ENCODE measurements at regions not wholly inside any gene's neighbourhood (a gene's known extent, or its start where the extent isn't known, plus 50 kb on each side); places are given as distances from the start of the nearest gene placed in this dataset.
"Not testable (repeated sequence)": the region's sequence is repeated elsewhere in the genome, so short reads cannot be mapped to it uniquely, and the experiment has no call there.

- no peak for DNase-seq
Observed at GRCh38 chr3:158882445-158882844, 80.6 kb downstream of the MFSD1 start.

GRCh38 chr3:158896729-158897128, 94.9 kb downstream of the MFSD1 start:
- no peak for DNase-seq

- no peak for DNase-seq
Observed at GRCh38 chr3:158906749-158907148, 104.9 kb downstream of the MFSD1 start.

- no peak for DNase-seq
Observed at GRCh38 chr3:158908187-158908734, 106.4 kb downstream of the MFSD1 start.

GRCh38 chr3:158909870-158910269, 108.0 kb downstream of the MFSD1 start:
- no peak for DNase-seq

- DNase-seq = no peak
Observed at GRCh38 chr3:158911586-158911985, 109.7 kb downstream of the MFSD1 start.

- no peak for DNase-seq
Observed at GRCh38 chr3:158912188-158912587, 110.3 kb downstream of the MFSD1 start.

- DNase-seq = no peak
Observed at GRCh38 chr3:158912621-158913020, 110.8 kb downstream of the MFSD1 start.

- DNase-seq = no peak
Observed at GRCh38 chr3:158916111-158916510, 114.3 kb downstream of the MFSD1 start.

- DNase-seq = peak; percentile 9
Observed at GRCh38 chr3:158918008-158918407, 116.2 kb downstream of the MFSD1 start.

- no peak for DNase-seq
Observed at GRCh38 chr3:158918451-158918850, 116.6 kb downstream of the MFSD1 start.

- no peak for DNase-seq
Observed at GRCh38 chr3:158920371-158920770, 118.5 kb downstream of the MFSD1 start.

GRCh38 chr3:158925021-158925420, 123.2 kb downstream of the MFSD1 start:
- DNase-seq = no peak

- no peak for DNase-seq
Observed at GRCh38 chr3:158925828-158926494, 124.1 kb downstream of the MFSD1 start.

- DNase-seq = no peak
Observed at GRCh38 chr3:158935846-158936245, 134.0 kb downstream of the MFSD1 start.

GRCh38 chr3:158936530-158937113, 134.8 kb downstream of the MFSD1 start:
- no peak for DNase-seq

GRCh38 chr3:158950178-158950901, 148.5 kb downstream of the MFSD1 start:
- DNase-seq = no peak

GRCh38 chr3:158953131-158953530, 151.3 kb downstream of the MFSD1 start:
- DNase-seq = no peak

GRCh38 chr3:158954420-158954819, 152.6 kb downstream of the MFSD1 start:
- DNase-seq = no peak

- DNase-seq = not testable (repeated sequence)
Observed at GRCh38 chr3:158957777-158958176, 155.9 kb downstream of the MFSD1 start.

- DNase-seq = no peak
Observed at GRCh38 chr3:158958873-158959272, 157.0 kb downstream of the MFSD1 start.

GRCh38 chr3:158961471-158961870, 159.6 kb downstream of the MFSD1 start:
- no peak for DNase-seq

GRCh38 chr3:158961911-158962310, 160.1 kb downstream of the MFSD1 start:
- no peak for DNase-seq
